ENCODE measurements at regions not wholly inside any gene's neighbourhood (a gene's known extent, or its start where the extent isn't known, plus 50 kb on each side); places are given as distances from the start of the nearest gene placed in this dataset.

- TF ChIP-seq CTCF (IDR thresholded peaks at IDR 0.05; ENCODE audit: low read depth, low read length): no peak
- no peak for TF ChIP-seq MAX (IDR thresholded peaks at IDR 0.05; ENCODE audit: low read depth, low read length)
Measured at GRCh38 chr2:66170744-66171330, 264.1 kb upstream of the MEIS1 start.

All from NB4 (cell line).